GM19025 (cell line): ENCODE measurements at regions not wholly inside any gene's neighbourhood (a gene's known extent, or its start where the extent isn't known, plus 50 kb on each side); places are given as distances from the start of the nearest gene placed in this dataset.

Source experiments
- ATAC-seq: cut with Tn5 transposase; IDR thresholded peaks from one replicate; pipeline ENCODE4 v1.9.1; 2021; ENCODE audit warnings: mild to moderate bottlenecking, low read depth, moderate library complexity; ENCODE audit not compliant: unreplicated experiment

DNA sequence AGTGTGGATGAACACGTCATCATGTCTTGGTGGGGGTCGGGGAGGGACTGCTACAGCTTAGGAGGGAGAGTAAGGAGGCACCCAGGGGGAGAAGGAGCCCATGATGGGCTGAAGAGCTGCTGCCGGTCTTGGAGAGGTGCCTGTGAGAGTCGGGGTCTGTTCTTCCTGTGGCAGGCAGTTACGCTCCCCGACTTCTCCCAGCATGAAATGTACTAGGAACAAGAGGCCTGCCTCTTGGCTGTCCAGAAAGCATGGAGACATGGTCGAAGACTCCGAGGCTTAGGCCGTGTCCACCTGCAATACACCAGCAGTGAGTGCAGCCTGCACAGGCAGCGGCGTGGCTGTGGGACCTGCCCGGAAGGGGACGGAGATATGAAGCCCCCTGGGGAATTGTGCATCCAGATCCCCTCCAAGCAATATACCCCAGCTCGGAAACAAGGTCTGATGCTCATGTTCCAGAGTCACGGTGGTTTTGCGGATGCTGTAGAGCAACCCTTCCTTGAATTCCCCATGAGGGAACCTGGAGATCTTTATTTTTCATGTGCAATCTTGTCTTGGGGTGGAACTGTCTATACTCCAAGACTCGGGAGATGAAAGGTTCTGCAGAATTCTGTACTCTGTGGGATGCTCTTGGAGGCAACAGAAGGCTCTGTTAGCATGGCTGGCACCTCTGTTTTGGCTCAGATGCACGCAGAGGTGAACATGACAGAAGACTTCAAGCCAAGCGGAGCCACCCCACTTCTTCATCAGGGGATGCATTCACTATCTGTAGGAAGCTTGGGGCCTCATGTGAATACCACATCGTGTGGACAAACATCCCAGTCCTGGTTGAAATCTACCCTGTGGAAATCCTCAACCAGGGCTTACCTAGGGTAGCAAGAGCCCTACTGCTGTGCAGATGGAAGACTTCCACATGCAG lies 374.9 kb upstream of the IRX4 start:
- ATAC-seq, result no peak

DNA sequence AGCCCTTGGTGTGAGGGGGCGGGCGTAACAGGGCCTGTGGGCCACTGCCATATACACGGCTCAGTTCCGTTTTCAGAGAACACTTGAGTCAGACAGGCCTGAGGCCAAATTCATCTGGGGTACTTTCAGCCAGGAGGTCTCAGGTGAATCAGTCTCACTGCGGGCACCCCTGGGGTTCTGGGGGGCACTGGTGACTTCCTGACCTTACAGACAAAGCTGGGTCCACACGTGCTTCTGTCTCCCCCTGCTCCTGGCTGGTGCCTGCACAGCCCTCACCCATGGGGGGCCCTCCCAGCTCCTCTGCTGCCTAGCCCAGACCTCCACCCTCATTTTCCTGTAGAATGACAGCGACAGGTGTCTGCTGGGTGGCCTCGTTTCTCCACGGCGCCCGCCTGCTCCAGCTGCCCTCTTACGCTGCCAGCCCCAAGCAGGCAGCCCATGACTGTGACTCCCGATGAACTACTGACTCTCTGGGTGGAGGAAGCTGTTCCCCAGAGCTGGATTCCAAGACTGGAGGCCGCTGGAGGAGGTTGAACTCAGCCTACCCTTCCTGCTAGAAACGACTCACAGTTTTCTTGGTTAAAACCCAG lies 374.1 kb upstream of the IRX4 start:
- no peak for ATAC-seq

DNA sequence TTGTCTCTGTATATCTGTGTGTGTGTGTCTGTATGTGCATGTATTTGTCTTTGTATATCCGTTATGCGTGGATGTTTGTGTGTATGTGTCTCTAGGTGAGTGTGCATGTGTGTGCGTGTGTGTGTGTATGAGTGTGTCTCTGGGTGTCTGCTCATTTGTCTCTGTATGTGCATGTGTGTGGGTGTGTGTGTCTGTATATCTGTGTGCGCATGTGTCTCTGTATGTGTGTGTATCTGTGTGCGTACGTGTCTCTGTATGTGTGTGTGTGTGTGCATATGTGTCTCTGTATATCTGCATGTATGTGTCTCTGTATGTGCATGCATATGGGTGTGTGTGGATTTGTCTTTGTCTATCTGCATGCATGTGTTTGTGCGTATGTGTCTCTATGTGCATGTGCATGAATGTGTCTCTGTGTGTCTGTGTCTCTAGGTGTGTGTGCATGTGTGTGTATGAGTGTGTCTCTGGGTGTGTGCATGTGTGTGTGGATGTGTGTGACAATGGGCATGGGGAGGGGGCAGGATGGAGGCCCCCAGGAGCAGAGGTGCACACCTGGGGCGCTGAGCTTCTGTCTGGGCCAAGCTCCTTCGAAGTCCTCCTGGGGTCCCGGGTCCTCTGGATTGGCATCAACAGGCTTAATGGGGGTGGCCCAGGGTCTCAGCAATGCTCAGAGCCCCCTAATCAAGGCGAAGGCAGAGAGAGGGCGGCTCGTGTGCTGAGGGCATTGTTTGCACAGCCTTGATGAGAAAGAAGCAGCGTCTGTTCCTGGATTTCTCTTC lies 373.4 kb upstream of the IRX4 start:
- ATAC-seq, result no peak

DNA sequence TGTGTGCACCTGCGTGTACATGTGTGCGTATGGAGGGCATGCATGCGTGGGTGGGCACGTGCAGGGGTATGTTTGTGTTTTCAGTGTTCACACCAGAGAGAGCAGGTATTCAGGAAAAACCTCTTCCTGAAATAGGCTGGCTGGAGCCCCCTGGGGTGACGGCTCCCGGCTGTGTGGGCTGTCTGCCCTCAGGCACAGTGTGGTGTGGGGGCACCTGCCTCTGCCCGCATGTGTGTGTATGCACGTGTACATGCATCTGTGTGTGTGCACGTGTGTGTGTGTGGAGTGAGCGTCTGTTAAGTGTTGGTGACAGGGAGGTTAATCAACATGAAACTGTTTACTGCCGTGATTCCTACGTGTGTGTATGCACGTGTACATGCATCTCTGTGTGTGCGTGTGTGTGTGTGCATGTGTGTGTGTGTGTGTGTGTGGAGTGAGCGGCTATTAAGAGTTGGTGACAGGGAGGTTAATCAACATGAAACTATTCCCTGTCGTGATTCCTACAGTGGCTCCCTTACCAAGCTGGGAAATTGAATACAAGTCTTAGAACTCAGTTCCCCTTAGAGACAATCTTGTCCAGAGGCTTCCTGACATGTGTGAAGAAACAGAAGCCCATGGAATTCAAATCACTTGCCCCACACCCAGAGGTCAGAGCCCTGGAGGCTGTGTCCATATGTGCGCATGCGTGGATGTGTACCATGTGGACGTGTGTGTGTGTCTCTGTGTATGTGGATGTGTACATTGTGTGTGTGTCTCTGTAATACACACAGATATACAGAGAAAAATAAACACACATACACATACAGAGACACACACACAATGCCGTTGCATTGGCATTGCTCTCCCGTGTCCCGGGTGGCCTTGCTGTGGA lies 372.4 kb upstream of the IRX4 start:
- ATAC-seq, result no peak

DNA sequence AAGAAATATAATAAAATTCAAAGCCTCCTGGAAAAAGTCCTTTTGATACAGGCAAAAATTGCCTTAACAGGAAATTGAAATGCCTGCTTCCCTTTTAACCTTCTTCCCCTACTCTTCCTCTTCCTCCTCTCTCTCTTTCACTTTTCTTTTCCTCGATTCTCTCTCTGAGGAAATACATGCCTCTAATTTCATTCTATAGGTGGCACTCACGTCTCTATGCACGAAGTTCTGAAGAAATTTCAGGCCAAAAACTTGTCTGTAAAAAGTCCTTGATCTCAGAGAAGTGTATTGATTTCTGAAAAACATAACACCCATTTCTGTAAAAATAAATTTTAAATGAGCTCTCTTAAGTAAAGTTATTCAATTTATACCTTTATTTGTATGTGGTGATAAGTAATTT lies 371.7 kb upstream of the IRX4 start:
- no peak for ATAC-seq

DNA sequence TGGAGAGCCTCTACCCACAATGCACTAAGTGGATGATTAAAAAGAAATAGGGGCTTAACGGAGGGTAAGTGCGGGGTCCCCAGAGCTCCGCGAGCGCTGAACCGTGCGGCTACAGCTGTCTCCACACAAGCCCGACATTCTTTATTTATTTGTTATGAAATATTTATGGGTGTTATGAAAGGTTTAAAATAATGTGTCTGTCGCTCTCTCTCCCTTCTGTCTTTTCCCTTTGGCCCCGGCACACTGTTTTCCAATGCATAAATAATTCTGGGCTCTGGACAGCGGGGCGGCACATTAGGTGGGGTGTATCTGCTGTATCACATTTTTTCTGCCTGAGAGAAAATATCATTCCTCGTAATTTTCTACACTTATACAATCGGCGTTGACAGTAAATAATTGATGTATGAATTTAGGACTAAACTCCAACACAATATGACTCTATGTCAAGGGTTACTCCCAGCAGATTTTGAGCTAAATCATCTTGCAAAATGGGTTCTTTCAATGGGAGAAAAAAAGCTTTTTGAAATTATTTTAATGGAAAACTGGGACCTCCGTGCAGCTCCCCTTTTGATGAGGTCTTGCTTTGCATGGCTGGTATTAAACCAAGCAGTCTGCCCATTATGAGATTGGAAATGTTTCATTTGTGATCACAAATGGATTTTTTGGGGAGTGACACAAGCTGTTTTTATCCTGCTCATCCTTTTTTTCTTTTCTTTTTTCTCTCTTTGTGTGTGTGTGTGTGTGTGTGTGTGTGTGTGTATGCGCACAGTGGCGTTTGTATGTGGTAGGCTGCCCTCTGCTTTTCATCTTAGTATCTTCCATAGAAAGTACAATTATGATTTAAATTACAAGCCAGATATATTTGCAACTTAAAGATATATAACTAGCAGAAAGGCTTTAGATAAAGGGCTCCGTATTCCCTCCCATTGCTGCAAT lies 370.6 kb upstream of the IRX4 start:
- no peak for ATAC-seq

DNA sequence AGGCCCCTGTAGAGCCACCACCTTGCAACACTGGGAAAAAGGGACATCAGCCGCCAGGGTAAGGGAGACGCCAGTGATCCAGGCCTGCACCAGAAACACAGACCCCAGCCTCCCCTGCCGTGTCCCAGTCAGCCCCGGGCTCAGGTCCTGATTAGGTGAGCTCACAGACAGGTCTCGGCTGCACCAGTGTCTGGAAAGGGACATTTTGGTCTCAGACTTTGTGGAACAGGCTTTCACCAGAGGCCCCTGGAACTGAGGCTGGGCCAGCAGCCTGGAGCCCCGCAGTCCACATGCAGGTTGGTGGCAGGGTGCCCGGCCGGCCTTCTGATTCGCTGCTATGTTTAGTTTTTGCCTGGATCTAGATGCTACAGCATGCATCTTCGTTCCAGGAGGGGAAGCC lies 369.0 kb upstream of the IRX4 start:
- no peak for ATAC-seq

DNA sequence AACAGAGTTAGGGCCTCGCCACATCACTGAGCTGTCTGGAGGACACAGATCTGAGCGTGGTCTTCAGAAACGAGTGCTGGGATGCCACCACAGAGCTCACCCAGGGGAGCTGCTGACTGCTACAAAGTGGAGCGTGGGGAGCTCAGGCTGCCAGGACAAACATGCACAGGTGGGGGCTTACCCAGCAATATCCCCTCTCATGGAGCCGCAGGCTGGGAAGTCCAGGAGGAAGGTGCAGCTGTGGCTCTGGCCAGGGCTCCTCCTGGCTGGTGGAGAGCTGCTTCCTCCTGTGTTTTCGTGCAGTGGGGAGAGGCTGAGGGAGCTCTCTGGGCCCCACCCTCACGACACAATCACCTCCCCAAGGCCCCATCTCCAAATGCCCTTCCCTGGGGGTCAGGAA lies 368.6 kb upstream of the IRX4 start:
- no peak for ATAC-seq

DNA sequence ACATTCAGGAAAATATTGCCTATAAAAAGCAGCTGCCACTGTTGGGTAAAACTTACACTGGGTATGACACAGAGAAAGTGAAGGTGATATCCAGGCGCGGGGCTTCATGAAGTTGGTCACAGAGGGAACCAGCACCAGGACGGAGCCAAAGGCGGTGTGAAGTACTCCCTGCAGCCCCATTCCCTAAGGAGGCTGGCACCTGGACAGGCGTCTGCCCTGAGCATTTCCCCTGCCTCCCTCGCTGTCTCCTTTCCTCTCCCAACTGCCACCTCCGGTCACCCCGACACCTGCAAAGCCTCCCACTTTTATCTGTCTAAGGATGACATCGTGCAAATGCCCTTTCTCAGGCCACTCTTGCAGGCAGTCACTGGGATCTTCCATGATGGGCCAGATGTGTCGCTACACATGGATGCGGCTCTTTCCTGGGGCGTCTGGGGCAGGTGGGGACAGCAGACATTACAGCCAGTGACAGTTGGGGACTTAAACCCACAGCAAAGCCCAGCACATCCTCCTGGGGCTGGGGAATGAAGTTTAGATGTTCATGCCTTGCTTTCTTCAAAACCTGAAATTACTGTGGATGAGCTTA lies 367.7 kb upstream of the IRX4 start:
- no peak for ATAC-seq

DNA sequence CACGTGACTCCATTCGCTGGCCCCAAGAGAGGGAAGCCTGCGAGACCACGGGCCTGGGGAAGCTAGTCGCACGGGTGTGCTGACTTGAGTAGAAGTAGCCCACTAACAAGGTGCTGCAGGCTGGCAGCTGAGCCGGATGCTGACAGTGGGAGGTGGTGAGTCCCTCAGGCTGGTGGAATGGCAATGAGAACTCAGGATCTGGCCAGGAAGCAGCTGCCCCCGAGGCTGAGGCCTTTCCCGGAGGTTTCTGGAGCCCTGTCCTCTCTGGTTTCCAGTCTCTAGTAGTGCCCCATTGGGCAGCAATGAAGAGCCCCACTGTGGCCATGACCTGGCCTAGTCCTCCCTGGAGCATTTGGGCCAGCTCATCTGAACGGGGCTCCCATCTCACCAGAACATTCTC lies 366.7 kb upstream of the IRX4 start:
- no peak for ATAC-seq

DNA sequence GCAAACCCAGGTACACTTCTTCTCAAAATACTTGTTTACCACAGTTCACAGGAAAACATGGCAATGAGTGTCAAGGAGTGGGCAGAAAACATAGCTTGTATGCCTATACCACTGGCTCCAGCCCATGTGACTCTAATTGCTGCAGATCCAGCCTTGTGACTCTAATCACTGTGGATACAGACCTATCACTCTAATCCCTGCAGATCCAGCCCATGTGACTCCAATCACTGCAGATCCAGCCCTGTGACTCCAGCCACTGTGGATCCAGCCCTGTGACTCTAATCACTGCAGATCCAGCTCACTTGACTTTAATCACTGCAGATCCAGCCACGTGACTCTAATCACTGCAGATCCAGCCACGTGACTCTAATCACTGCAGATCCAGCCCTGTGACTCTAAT lies 366.3 kb upstream of the IRX4 start:
- ATAC-seq, result no peak

DNA sequence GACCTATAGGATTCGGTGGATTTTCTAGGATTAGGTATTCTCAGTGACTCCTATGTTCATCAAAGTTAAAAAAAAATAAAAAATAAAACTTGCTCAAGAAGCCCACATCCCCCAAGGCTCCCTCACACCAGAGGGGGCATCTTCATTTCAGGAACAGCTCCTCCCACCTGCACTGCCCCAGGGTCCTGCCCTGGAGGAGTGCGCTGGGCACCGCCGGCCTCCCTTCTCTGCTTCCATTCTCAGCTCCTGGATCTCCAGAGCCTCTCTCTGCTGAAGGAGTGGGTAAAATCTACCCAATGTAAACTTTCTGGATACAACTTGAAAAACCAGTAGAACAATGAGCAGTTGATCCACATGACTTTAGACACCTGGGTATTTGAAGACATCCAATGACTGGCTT lies 359.8 kb upstream of the IRX4 start:
- no peak for ATAC-seq

DNA sequence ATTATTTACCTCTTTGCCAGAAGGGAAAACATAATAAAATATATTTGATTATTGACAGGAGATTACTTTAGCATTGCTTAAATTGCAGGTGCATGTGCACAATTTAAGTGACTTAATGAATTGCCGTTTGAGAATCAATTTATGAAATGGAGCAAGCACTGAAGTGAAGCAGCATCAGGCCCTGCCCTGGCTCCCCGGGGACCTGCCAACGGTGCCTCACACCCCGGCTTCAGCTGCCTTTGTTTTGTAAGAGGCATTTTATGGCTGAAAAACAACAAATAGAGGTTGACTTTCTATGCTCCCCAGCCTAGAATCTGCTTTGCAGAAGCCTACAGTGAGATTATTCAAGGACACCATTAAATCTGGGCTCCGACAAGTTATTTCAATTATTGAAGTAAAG lies 359.1 kb upstream of the IRX4 start:
- no peak for ATAC-seq

DNA sequence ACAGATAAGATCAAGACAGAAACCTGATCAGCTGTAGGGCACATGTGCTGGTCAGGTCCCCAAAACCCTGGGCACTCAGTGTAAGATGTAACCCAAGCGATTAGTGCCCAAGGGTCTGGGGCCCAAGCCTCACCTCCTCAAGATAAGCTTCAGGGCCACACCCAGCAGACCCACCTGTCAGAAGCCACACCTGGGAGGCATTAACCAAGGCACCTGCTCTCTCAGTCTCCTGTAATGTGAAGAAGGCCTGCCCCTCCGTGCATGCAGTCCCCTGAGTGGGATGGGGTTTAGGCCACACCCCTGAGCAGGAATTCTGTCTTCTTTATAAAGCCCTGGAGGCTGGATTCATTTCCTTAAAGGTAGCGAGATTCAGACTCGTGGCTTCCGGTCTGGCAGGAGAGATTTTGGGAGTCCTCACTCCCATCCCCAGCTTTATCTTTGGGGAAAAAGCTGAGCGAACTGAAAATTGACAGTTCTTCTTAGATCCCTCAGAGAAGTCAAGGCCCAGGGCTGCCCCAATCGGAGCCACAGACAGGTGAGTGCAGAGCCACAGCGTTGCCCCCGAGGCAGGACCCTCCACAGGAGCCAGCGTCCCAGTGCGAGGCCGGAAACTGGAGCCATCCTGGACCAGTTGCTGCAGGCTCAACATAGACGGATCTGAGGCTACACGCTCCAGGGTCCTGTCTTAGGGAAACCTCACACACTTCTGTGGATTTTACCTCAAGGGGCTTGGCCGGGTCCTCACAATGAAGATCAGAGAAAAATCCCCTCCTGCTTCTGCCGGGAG lies 357.6 kb upstream of the IRX4 start:
- no peak for ATAC-seq

DNA sequence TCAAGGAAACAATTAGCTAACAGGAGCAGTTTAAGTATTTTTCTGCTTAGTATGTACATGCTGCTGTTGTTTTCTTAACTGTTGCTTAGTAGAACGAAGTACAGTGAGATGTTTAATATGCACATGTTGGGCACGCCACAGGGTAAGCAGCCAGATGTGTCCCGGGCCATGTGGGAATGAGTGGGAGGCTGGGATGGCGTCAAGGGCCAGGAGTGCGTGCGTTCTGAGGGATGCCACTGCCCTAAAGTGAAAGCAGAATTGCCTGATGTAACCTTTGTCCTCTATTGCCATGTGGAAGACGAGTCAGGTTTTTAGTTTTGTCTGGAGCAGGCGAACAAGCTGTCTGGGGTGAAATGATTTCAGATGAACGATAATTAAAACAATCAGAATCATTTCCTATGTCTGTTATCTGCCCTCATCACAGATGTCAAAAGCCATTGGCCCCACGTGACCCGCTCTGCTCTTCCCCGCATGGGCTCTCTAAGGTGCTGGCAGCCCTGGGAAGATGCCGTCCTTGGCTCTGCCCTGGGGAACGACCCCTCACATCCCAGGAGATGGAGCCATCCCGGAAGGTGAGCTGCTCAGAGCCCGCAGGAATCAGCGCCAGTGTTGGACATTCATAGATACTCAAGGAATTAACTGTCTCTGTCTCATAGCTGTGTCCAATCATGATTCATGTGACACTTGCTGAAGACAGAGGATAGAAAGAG lies 356.6 kb upstream of the IRX4 start:
- ATAC-seq, result no peak

DNA sequence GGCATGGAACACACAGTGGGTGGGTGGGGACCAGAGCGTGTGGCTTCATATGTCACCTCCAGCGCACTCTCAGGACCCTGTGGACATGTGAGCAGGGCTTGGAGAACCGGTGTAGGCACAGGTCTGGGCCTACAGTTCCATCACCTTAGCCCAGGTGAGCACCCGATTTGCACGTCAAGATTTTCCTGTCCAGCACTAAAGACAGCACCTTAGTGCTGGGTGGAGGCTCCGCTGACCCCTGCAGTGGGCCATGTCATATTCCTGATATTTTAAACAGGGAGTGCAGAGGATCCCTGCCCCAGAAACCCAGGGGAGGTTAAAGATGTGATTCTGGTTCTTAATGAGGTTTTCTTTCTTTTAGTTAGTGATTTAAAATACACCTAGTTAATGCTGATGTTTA lies 356.0 kb upstream of the IRX4 start:
- no peak for ATAC-seq

DNA sequence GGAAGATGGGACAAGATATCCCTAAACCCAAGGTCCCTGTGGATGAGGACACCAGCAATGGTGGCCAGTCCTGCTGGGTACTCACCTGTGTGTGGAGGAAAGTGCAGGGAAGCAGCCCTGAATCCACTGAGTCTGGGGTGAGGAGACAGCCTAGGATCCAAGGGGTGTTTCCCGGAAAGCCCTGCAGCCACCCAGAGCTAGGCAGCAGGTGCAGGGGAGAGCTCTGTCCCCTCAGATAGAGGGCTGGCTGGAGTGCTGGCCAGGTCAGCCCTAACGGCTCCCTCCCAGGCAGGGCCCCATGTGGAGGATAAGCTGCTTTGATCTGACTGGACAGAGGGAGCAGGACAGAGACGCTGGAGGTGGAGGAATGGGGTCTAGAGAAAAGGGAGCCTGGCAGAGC lies 344.7 kb upstream of the IRX4 start:
- ATAC-seq, result no peak

DNA sequence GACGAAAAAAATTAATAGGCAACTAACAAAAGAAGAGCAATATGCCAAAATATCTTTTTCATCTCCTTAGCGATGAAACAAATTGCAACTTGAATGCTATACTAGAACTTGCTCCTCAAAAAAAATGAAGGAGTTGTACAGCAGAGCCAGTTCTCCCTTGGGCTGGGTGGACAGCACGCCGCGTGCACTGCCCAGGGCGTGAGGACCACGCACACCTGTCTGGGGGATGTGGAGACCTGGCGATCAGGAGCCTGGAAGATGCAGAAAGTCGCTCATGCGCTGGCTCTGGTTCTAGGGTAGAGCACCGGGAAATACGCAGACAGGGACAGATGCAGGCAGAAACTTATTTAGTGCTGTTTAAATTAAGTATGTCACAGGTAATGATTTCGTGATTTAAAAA lies 342.0 kb upstream of the IRX4 start:
- ATAC-seq, result no peak
